GM23338 (cell line): ENCODE measurements at regions not wholly inside any gene's neighbourhood (a gene's known extent, or its start where the extent isn't known, plus 50 kb on each side); places are given as distances from the start of the nearest gene placed in this dataset.

Experiments
- ATAC-seq: fragments of 200-7000 bp; cut with Tn5 transposase; 3 replicates; pipeline ENCODE4 v1.9.1; 2020
- DNase-seq: peaks from one replicate; pipeline ENCODE4 v3.0.0-alpha.2; 2015; ENCODE audit warnings: low spot score
- H2AFZ ChIP-seq: fragments of 200-600 bp; sonication (generic); 2 replicates; pipeline ENCODE4 v1.8.0; 2016; ENCODE audit warnings: antibody characterized with exemption, mild to moderate bottlenecking, moderate library complexity
- H3F3A ChIP-seq: fragments of 200-600 bp; sonication (generic); replicated peaks from 2 replicates; pipeline ENCODE4 v1.8.0; 2017; ENCODE audit warnings: antibody characterized with exemption, mixed run types, low read depth
- H3K27ac ChIP-seq: fragments of 200-600 bp; sonication (generic); 2 replicates; pipeline ENCODE4 v1.6.1; 2016; ENCODE audit warnings: low read depth
- H3K27me3 ChIP-seq: fragments of 200-600 bp; sonication (generic); 2 replicates; pipeline ENCODE4 v1.8.0; 2016; ENCODE audit warnings: mild to moderate bottlenecking, mixed run types, moderate library complexity; ENCODE audit not compliant: insufficient read depth
- H3K36me3 ChIP-seq: fragments of 200-600 bp; sonication (generic); 2 replicates; pipeline ENCODE4 v1.8.0; 2016; ENCODE audit warnings: mild to moderate bottlenecking; ENCODE audit not compliant: insufficient read depth
- H3K4me1 ChIP-seq: fragments of 200-600 bp; sonication (generic); 2 replicates; pipeline ENCODE4 v1.8.0; 2016; ENCODE audit warnings: mild to moderate bottlenecking, moderate library complexity; ENCODE audit not compliant: insufficient read depth
- H3K4me2 ChIP-seq: fragments of 200-600 bp; sonication (generic); 2 replicates; pipeline ENCODE4 v1.7.1; 2017; ENCODE audit warnings: mixed run types
- H3K4me3 ChIP-seq: fragments of 200-600 bp; sonication (generic); 2 replicates; pipeline ENCODE4 v1.6.1; 2016; ENCODE audit warnings: mixed run types
- H3K79me2 ChIP-seq: fragments of 200-600 bp; sonication (generic); replicated peaks from 2 replicates; pipeline ENCODE4 v1.8.0; 2017; ENCODE audit warnings: mild to moderate bottlenecking; ENCODE audit not compliant: insufficient read depth
- H3K9me2 ChIP-seq: fragments of 200-600 bp; sonication (generic); 2 replicates; pipeline ENCODE4 v1.8.0; 2017; ENCODE audit not compliant: insufficient read depth
- H4K20me1 ChIP-seq: fragments of 200-600 bp; sonication (generic); replicated peaks from 2 replicates; pipeline ENCODE4 v1.8.0; 2017; ENCODE audit warnings: mild to moderate bottlenecking; ENCODE audit not compliant: insufficient read depth
- H3K27ac Mint-ChIP-seq: 2 replicates; pipeline ENCODE4 v1.8.0; 2020; ENCODE audit warnings: inconsistent platforms, mild to moderate bottlenecking, moderate library complexity, mixed read lengths
- H3K27me3 Mint-ChIP-seq: 3 replicates; pipeline ENCODE4 v1.8.0; 2022; ENCODE audit warnings: low read depth, mild to moderate bottlenecking, moderate library complexity, mixed read lengths, inconsistent platforms; ENCODE audit not compliant: insufficient read depth, poor library complexity
- H3K36me3 Mint-ChIP-seq: 3 replicates; pipeline ENCODE4 v1.8.0; 2021; ENCODE audit warnings: low read depth, mild to moderate bottlenecking, inconsistent platforms, moderate library complexity, mixed read lengths
- H3K4me1 Mint-ChIP-seq: 3 replicates; pipeline ENCODE4 v1.8.0; 2020; ENCODE audit warnings: mild to moderate bottlenecking, inconsistent platforms, mixed read lengths
- H3K4me3 Mint-ChIP-seq: 3 replicates; pipeline ENCODE4 v1.8.0; 2021; ENCODE audit warnings: moderate library complexity, mild to moderate bottlenecking, inconsistent platforms, mixed read lengths
- H3K9me3 Mint-ChIP-seq: 3 replicates; pipeline ENCODE4 v1.8.0; 2020; ENCODE audit warnings: moderate library complexity, mild to moderate bottlenecking, inconsistent platforms, mixed read lengths
- CREB1 ChIP-seq: fragments of 250-450 bp; sonication (Bioruptor Pico); IDR thresholded peaks from 2 replicates; pipeline ENCODE4 v1.5.0; 2020; ENCODE audit warnings: low read depth, mild to moderate bottlenecking, moderate library complexity
- CTCF ChIP-seq, 2 experiments: fragments of 200-600 bp in 1 of 2; sonication (generic) in 1 of 2; conservative IDR thresholded peaks; 2 replicates each; pipeline versions ENCODE4 v1.5.1 to v1.6.1; 2016 to 2017; ENCODE audit warnings: antibody characterized with exemption in 2 of 2, low read depth in 2 of 2, mild to moderate bottlenecking in 2 of 2, moderate library complexity in 1 of 2
- ETS1 ChIP-seq: IDR thresholded peaks from 2 replicates; pipeline ENCODE4 v1.6.1; 2016; ENCODE audit warnings: antibody characterized with exemption
- EZH2 ChIP-seq: fragments of 200-600 bp; sonication (generic); IDR thresholded peaks from one replicate; pipeline ENCODE4 v1.8.0; 2017; ENCODE audit warnings: antibody characterized with exemption, mild to moderate bottlenecking, low read depth; ENCODE audit not compliant: unreplicated experiment
- EZH2phosphoT487 ChIP-seq: fragments of 200-600 bp; sonication (generic); IDR thresholded peaks from one replicate; pipeline ENCODE4 v1.8.1; 2018; ENCODE audit warnings: antibody characterized with exemption; ENCODE audit not compliant: unreplicated experiment
- JUNB ChIP-seq: IDR thresholded peaks from one replicate; pipeline ENCODE4 v1.6.1; 2016; ENCODE audit warnings: antibody characterized with exemption; ENCODE audit not compliant: unreplicated experiment
- NANOG ChIP-seq: IDR thresholded peaks from 2 replicates; pipeline ENCODE4 v1.6.1; 2016; ENCODE audit warnings: antibody characterized with exemption, borderline replicate concordance
- POLR2AphosphoS5 ChIP-seq: IDR thresholded peaks from 2 replicates; pipeline ENCODE4 v1.6.1; 2016; ENCODE audit warnings: antibody characterized with exemption, low read depth
- REST ChIP-seq: IDR thresholded peaks from one replicate; pipeline ENCODE4 v1.6.1; 2018; ENCODE audit warnings: antibody characterized with exemption; ENCODE audit not compliant: unreplicated experiment
- STAT1 ChIP-seq: IDR thresholded peaks from one replicate; pipeline ENCODE4 v1.6.1; 2016; ENCODE audit warnings: antibody characterized with exemption; ENCODE audit not compliant: unreplicated experiment
- ZNF114 ChIP-seq: fragments of 250-450 bp; sonication (Bioruptor Pico); IDR thresholded peaks from 2 replicates; pipeline ENCODE4 v1.5.0; 2020; ENCODE audit warnings: mild to moderate bottlenecking, moderate library complexity
- ZNF331 ChIP-seq: fragments of 250-450 bp; sonication (Bioruptor Pico); IDR thresholded peaks from 2 replicates; pipeline ENCODE4 v1.5.0; 2020; ENCODE audit warnings: low read depth, mild to moderate bottlenecking, moderate library complexity
- ZNF462 ChIP-seq: fragments of 250-450 bp; sonication (Bioruptor Pico); IDR thresholded peaks from 2 replicates; pipeline ENCODE4 v1.5.0; 2020; ENCODE audit warnings: mild to moderate bottlenecking, moderate library complexity

GRCh38 chr12:116391501-116391900 lies 114.0 kb upstream of the MED13L start:
- H3K9me3 Mint-ChIP-seq: no peaks in the 10 kb centered on the region; the same call in 2 of the 3 replicates
- Histone ChIP-seq H3F3A (no peaks in the 10 kb centered on the region), H3K79me2 (no peaks in the 10 kb centered on the region), H3K9me2 (no peaks in the 10 kb centered on the region), H3K27ac (no peak overlapping the region), H3K36me3 (no peaks in the 10 kb centered on the region), H3K27me3 (no peaks in the 10 kb centered on the region), H3K4me3 (no peak overlapping the region), H4K20me1 (no peaks in the 10 kb centered on the region), H3K4me2 (no peak overlapping the region), H2AFZ (no peak overlapping the region), H3K4me1 (no peaks in the 10 kb centered on the region)
- no peak overlapping the region for H3K27ac Mint-ChIP-seq
- H3K27me3 Mint-ChIP-seq: peaks cover 8% of the 10 kb centered on the region
- no peaks in the 10 kb centered on the region for H3K36me3 Mint-ChIP-seq
- H3K4me1 Mint-ChIP-seq: no peaks in the 10 kb centered on the region
- no peak overlapping the region for H3K4me3 Mint-ChIP-seq
- no peak for DNase-seq
- no peak for TF ChIP-seq ETS1
- TF ChIP-seq REST: no peak
- TF ChIP-seq CTCF (conservative IDR thresholded peaks at IDR 0.05; ENCODE audit: low read depth in 2 of 2): no peak
- no peak for TF ChIP-seq CREB1
- TF ChIP-seq ZNF462 (CRISPR knock-in tag): no peak
- TF ChIP-seq ZNF331: no peak
- no peak for TF ChIP-seq NANOG
- TF ChIP-seq EZH2phosphoT487: no peak
- TF ChIP-seq EZH2: no peak
- TF ChIP-seq ZNF114: no peak
- no peak for TF ChIP-seq JUNB
- no peak for TF ChIP-seq POLR2AphosphoS5
- TF ChIP-seq STAT1: no peak
- no peak for ATAC-seq
